Smooth muscle cell (in vitro differentiated cells): ENCODE measurements at regions not wholly inside any gene's neighbourhood (a gene's known extent, or its start where the extent isn't known, plus 50 kb on each side); places are given as distances from the start of the nearest gene placed in this dataset.

Experiments
- DNase-seq: peaks from one replicate; lab custom pipeline; 2025; ENCODE audit not compliant: unreplicated experiment; lab: John Stamatoyannopoulos, UW
- H2AFZ ChIP-seq: fragments of 200-600 bp; sonication (generic); 2 replicates; pipeline ENCODE4 v1.6.0; 2016; ENCODE audit warnings: antibody characterized with exemption, low read depth, mild to moderate bottlenecking
- H3F3A ChIP-seq: fragments of 200-600 bp; sonication (generic); 2 replicates; pipeline ENCODE4 v1.6.0; 2017; ENCODE audit warnings: antibody characterized with exemption, low read depth
- H3K27ac ChIP-seq: fragments of 200-600 bp; sonication (generic); 2 replicates; pipeline ENCODE4 v1.5.1; 2016; ENCODE audit warnings: low read depth, mild to moderate bottlenecking
- H3K27me3 ChIP-seq: fragments of 200-600 bp; sonication (generic); 2 replicates; pipeline ENCODE4 v1.6.1; 2016; ENCODE audit warnings: low read depth, mild to moderate bottlenecking
- H3K36me3 ChIP-seq: fragments of 200-600 bp; sonication (generic); 2 replicates; pipeline ENCODE4 v1.5.1; 2016; ENCODE audit warnings: low read depth
- H3K4me1 ChIP-seq: fragments of 200-600 bp; sonication (generic); 2 replicates; pipeline ENCODE4 v1.5.1; 2016; ENCODE audit warnings: low read depth
- H3K4me2 ChIP-seq: fragments of 200-600 bp; sonication (generic); 2 replicates; pipeline ENCODE4 v1.6.0; 2016; ENCODE audit warnings: mild to moderate bottlenecking
- H3K4me3 ChIP-seq: fragments of 200-600 bp; sonication (generic); 2 replicates; pipeline ENCODE4 v1.5.1; 2016; ENCODE audit warnings: mild to moderate bottlenecking
- H3K79me2 ChIP-seq: fragments of 200-600 bp; sonication (generic); 2 replicates; pipeline ENCODE4 v1.6.0; 2016; ENCODE audit warnings: low read depth, mild to moderate bottlenecking
- H3K9ac ChIP-seq: fragments of 200-600 bp; sonication (generic); 2 replicates; pipeline ENCODE4 v1.6.0; 2016; ENCODE audit warnings: low read depth
- H3K9me3 ChIP-seq: fragments of 200-600 bp; sonication (generic); replicated peaks from 2 replicates; pipeline ENCODE4 v1.5.1; 2016; ENCODE audit warnings: low read depth
- H4K20me1 ChIP-seq: fragments of 200-600 bp; sonication (generic); 2 replicates; pipeline ENCODE4 v1.6.0; 2016; ENCODE audit warnings: low read depth
- CTCF ChIP-seq: fragments of 200-600 bp; sonication (generic); IDR thresholded peaks from 2 replicates; pipeline ENCODE4 v1.5.1; 2017; ENCODE audit warnings: borderline replicate concordance, mild to moderate bottlenecking, antibody characterized with exemption; ENCODE audit not compliant: insufficient read depth, poor library complexity, severe bottlenecking
- WGBS: methylation state at CpG from one replicate; pipeline ENCODE4 v1.1.7; 2016; ENCODE audit warnings: low lambda C conversion rate; 5-methylcytosine and 5-hydroxymethylcytosine counted together

- H3F3A ChIP-seq, result peaks cover 9% of the 10 kb centered on the region
- 28% methylated on average over 2 of the region's 2 CpGs for WGBS
- no peak for TF ChIP-seq CTCF
- H3K9ac ChIP-seq, result peak overlapping the region; percentile 48
- no peaks in the 10 kb centered on the region for H3K27me3 ChIP-seq
- no peak overlapping the region for H3K4me3 ChIP-seq
- H3K4me1 ChIP-seq, result peaks cover 22% of the 10 kb centered on the region
- no peaks in the 10 kb centered on the region for H3K79me2 ChIP-seq
- H3K36me3 ChIP-seq, result no peaks in the 10 kb centered on the region
- H3K9me3 ChIP-seq, result no peaks in the 10 kb centered on the region
- no peak for DNase-seq
- no peak overlapping the region for H2AFZ ChIP-seq
- H4K20me1 ChIP-seq, result no peaks in the 10 kb centered on the region
- peak overlapping the region; percentile 48 for H3K4me2 ChIP-seq
- H3K27ac ChIP-seq, result peak overlapping the region; percentile 97
These were observed 93.0 kb downstream of the NFKBIZ start for GRCh38 chr3:101942356-101942755.

- Histone ChIP-seq H3K4me3 (no peak overlapping the region), H3K9me3 (no peaks in the 10 kb centered on the region), H4K20me1 (no peaks in the 10 kb centered on the region), H3K27ac (no peak overlapping the region), H3K4me1 (peaks cover 22% of the 10 kb centered on the region), H3K9ac (no peak overlapping the region), H2AFZ (no peak overlapping the region), H3F3A (peaks cover 9% of the 10 kb centered on the region), H3K36me3 (no peaks in the 10 kb centered on the region), H3K79me2 (no peaks in the 10 kb centered on the region), H3K27me3 (no peaks in the 10 kb centered on the region), H3K4me2 (no peak overlapping the region)
- no peak for DNase-seq
- TF ChIP-seq CTCF, result no peak
- 88% methylated on average over 1 of the region's 1 CpG for WGBS
These were observed 93.7 kb downstream of the NFKBIZ start for GRCh38 chr3:101943029-101943428.

- no peak for DNase-seq
- no peak for TF ChIP-seq CTCF
- Histone ChIP-seq H3K27me3 (no peaks in the 10 kb centered on the region), H2AFZ (no peak overlapping the region), H3K27ac (no peak overlapping the region), H3K36me3 (no peaks in the 10 kb centered on the region), H3K9me3 (no peaks in the 10 kb centered on the region), H3K79me2 (no peaks in the 10 kb centered on the region), H3F3A (peaks cover 9% of the 10 kb centered on the region), H3K4me3 (no peak overlapping the region), H3K9ac (no peak overlapping the region), H4K20me1 (no peaks in the 10 kb centered on the region), H3K4me2 (no peak overlapping the region), H3K4me1 (peaks cover 21% of the 10 kb centered on the region)
- 77% methylated on average over 3 of the region's 3 CpGs for WGBS
These were observed 95.0 kb downstream of the NFKBIZ start for GRCh38 chr3:101944308-101944707.

GRCh38 chr3:101945980-101946379 lies 96.7 kb downstream of the NFKBIZ start:
- Histone ChIP-seq H3K9ac (no peak overlapping the region), H3K4me2 (no peak overlapping the region), H4K20me1 (no peaks in the 10 kb centered on the region), H2AFZ (peak overlapping the region; percentile 70), H3K27ac (peak overlapping the region; percentile 46), H3K9me3 (no peaks in the 10 kb centered on the region), H3K4me1 (peaks cover 15% of the 10 kb centered on the region), H3K36me3 (no peaks in the 10 kb centered on the region), H3K79me2 (no peaks in the 10 kb centered on the region), H3F3A (peaks cover 9% of the 10 kb centered on the region), H3K27me3 (no peaks in the 10 kb centered on the region), H3K4me3 (no peak overlapping the region)
- TF ChIP-seq CTCF, result no peak
- DNase-seq, result no peak
